ENCODE measurements at regions not wholly inside any gene's neighbourhood (a gene's known extent, or its start where the extent isn't known, plus 50 kb on each side); places are given as distances from the start of the nearest gene placed in this dataset.

DNA sequence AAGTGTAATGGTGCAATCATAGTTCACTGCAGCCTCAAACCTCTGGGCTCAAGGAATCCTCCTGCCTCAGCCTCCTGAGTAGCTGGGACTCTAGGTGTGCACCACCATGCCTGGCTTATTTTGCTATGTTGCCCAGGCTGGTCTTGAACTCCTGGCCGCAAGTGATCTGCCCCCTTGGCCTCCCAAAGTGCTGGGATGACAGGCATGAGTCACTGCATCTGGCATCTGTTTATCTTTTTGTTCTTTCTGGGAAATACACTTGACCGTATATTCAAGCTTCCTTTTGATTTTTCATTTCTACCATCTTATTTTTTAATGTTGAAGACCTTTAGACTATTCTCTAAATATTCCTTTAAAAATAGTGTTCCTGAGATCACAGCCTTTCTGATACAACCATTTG, 82.4 kb upstream of the OSBPL8 start:
- TF ChIP-seq, protein P1, sequence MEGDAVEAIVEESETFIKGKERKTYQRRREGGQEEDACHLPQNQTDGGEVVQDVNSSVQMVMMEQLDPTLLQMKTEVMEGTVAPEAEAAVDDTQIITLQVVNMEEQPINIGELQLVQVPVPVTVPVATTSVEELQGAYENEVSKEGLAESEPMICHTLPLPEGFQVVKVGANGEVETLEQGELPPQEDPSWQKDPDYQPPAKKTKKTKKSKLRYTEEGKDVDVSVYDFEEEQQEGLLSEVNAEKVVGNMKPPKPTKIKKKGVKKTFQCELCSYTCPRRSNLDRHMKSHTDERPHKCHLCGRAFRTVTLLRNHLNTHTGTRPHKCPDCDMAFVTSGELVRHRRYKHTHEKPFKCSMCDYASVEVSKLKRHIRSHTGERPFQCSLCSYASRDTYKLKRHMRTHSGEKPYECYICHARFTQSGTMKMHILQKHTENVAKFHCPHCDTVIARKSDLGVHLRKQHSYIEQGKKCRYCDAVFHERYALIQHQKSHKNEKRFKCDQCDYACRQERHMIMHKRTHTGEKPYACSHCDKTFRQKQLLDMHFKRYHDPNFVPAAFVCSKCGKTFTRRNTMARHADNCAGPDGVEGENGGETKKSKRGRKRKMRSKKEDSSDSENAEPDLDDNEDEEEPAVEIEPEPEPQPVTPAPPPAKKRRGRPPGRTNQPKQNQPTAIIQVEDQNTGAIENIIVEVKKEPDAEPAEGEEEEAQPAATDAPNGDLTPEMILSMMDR (IDR thresholded peaks at IDR 0.05; ENCODE audit: poor library complexity, severe bottlenecking) = no peak
- TF ChIP-seq MXI1 (conservative IDR thresholded peaks at IDR 0.05; ENCODE audit: poor library complexity, severe bottlenecking) = no peak
- no peak for TF ChIP-seq EZH2 (IDR thresholded peaks at IDR 0.05; ENCODE audit: borderline replicate concordance, insufficient read depth, low read length, poor library complexity, severe bottlenecking)
- no peak for TF ChIP-seq SMC3 (conservative IDR thresholded peaks at IDR 0.05; ENCODE audit: poor library complexity)
- TF ChIP-seq EP300 (conservative IDR thresholded peaks at IDR 0.05; ENCODE audit: poor library complexity, severe bottlenecking) = no peak
- TF ChIP-seq, protein P2, sequence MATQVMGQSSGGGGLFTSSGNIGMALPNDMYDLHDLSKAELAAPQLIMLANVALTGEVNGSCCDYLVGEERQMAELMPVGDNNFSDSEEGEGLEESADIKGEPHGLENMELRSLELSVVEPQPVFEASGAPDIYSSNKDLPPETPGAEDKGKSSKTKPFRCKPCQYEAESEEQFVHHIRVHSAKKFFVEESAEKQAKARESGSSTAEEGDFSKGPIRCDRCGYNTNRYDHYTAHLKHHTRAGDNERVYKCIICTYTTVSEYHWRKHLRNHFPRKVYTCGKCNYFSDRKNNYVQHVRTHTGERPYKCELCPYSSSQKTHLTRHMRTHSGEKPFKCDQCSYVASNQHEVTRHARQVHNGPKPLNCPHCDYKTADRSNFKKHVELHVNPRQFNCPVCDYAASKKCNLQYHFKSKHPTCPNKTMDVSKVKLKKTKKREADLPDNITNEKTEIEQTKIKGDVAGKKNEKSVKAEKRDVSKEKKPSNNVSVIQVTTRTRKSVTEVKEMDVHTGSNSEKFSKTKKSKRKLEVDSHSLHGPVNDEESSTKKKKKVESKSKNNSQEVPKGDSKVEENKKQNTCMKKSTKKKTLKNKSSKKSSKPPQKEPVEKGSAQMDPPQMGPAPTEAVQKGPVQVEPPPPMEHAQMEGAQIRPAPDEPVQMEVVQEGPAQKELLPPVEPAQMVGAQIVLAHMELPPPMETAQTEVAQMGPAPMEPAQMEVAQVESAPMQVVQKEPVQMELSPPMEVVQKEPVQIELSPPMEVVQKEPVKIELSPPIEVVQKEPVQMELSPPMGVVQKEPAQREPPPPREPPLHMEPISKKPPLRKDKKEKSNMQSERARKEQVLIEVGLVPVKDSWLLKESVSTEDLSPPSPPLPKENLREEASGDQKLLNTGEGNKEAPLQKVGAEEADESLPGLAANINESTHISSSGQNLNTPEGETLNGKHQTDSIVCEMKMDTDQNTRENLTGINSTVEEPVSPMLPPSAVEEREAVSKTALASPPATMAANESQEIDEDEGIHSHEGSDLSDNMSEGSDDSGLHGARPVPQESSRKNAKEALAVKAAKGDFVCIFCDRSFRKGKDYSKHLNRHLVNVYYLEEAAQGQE (IDR thresholded peaks at IDR 0.05; ENCODE audit: borderline replicate concordance) = no peak
- no peak for TF ChIP-seq TAF1 (IDR thresholded peaks at IDR 0.05; ENCODE audit: low read depth)

Data from neural cell (in vitro differentiated cells).